RWPE2 (cell line): ENCODE measurements at regions not wholly inside any gene's neighbourhood (a gene's known extent, or its start where the extent isn't known, plus 50 kb on each side); places are given as distances from the start of the nearest gene placed in this dataset.

Experiments
- ATAC-seq: fragments of 200-7000 bp; cut with Tn5 transposase; 3 replicates; pipeline ENCODE4 v1.9.1; 2021; ENCODE audit warnings: low read depth
- DNase-seq: peaks from one replicate; pipeline ENCODE4 v3.0.0-alpha.2; 2020; ENCODE audit warnings: low spot score
- H3K27ac ChIP-seq: fragments of 450-650 bp; 2 replicates; pipeline ENCODE4 v1.5.1; 2017; ENCODE audit warnings: mild to moderate bottlenecking; ENCODE audit not compliant: poor library complexity, severe bottlenecking
- H3K27me3 ChIP-seq: fragments of 250-450 bp; sonication (Bioruptor Pico); 2 replicates; pipeline ENCODE4 v1.5.1; 2021; ENCODE audit warnings: mild to moderate bottlenecking, moderate library complexity; ENCODE audit not compliant: insufficient read depth, poor library complexity, severe bottlenecking
- H3K36me3 ChIP-seq: fragments of 250-450 bp; sonication (Bioruptor Pico); 2 replicates; pipeline ENCODE4 v1.5.1; 2020; ENCODE audit warnings: low read depth, mild to moderate bottlenecking, moderate library complexity
- H3K4me1 ChIP-seq: fragments of 250-450 bp; sonication (Bioruptor Pico); 2 replicates; pipeline ENCODE4 v1.5.1; 2021; ENCODE audit warnings: mild to moderate bottlenecking, moderate library complexity; ENCODE audit not compliant: insufficient read depth, poor library complexity, severe bottlenecking
- H3K4me3 ChIP-seq: fragments of 250-450 bp; sonication (Bioruptor Pico); 2 replicates; pipeline ENCODE4 v1.5.1; 2021; ENCODE audit warnings: mild to moderate bottlenecking, moderate library complexity; ENCODE audit not compliant: severe bottlenecking
- H3K9me3 ChIP-seq: fragments of 250-450 bp; sonication (Bioruptor Pico); 2 replicates; pipeline ENCODE4 v1.5.1; 2021; ENCODE audit warnings: mild to moderate bottlenecking, moderate library complexity; ENCODE audit not compliant: severe bottlenecking
- TF ChIP-seq, protein P1 (sequence below): fragments of 450-650 bp; IDR thresholded peaks from one replicate; pipeline ENCODE4 v1.5.1; 2017; ENCODE audit warnings: mild to moderate bottlenecking, moderate library complexity; ENCODE audit not compliant: poor library complexity, severe bottlenecking

GRCh38 chr5:118043531-118043930 lies 944.8 kb downstream of the DTWD2 start:
- Histone ChIP-seq H3K9me3 (peaks cover 2% of the 10 kb centered on the region), H3K4me3 (no peak overlapping the region), H3K36me3 (no peaks in the 10 kb centered on the region), H3K27me3 (peaks cover 17% of the 10 kb centered on the region), H3K27ac (no peak overlapping the region), H3K4me1 (no peaks in the 10 kb centered on the region)
- ATAC-seq, result no peak
- no peak for DNase-seq
- TF ChIP-seq, protein P1, sequence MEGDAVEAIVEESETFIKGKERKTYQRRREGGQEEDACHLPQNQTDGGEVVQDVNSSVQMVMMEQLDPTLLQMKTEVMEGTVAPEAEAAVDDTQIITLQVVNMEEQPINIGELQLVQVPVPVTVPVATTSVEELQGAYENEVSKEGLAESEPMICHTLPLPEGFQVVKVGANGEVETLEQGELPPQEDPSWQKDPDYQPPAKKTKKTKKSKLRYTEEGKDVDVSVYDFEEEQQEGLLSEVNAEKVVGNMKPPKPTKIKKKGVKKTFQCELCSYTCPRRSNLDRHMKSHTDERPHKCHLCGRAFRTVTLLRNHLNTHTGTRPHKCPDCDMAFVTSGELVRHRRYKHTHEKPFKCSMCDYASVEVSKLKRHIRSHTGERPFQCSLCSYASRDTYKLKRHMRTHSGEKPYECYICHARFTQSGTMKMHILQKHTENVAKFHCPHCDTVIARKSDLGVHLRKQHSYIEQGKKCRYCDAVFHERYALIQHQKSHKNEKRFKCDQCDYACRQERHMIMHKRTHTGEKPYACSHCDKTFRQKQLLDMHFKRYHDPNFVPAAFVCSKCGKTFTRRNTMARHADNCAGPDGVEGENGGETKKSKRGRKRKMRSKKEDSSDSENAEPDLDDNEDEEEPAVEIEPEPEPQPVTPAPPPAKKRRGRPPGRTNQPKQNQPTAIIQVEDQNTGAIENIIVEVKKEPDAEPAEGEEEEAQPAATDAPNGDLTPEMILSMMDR, result no peak

DNA sequence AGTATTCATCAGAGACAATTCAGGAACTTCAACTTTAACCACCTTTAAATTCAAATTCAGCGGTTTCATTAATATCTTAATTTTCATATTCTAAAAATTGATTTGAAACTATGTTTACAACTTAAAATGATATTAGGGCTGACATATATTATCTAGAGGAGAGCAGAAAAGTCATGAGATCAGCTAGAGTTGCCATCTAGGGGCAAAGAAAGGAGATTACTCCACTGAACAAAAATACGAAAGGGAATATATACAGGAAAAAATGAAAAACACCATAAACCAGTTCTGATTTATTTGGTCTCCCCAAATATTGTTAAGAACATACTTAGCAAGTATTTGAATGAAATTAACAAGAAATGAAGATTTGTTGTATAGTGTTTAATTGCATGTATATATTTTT lies 946.3 kb downstream of the DTWD2 start:
- no peak for DNase-seq

DNA sequence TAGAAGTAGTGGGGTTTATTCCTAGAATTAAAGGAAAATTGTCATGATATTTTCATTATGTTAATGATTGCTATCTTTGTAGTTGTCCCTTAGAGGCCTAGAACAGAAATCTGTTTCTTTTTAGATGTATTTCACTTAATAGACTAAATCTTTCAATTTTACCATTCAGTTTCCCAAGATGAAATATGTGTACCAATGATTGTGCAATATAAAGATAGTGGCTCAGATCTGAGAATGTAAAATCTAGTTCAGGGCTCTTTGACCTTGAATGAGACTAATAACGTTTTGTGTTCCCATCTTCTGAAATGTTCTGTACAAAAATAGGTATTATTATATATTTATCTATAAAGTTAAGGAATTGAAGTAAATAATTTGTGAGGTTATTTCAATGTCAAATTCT lies 947.9 kb downstream of the DTWD2 start:
- DNase-seq (no peak), ATAC-seq (no peak)
- Histone ChIP-seq H3K27ac (no peak overlapping the region), H3K4me3 (no peak overlapping the region), H3K9me3 (peaks cover 2% of the 10 kb centered on the region), H3K4me1 (no peaks in the 10 kb centered on the region), H3K36me3 (no peaks in the 10 kb centered on the region), H3K27me3 (peaks cover 17% of the 10 kb centered on the region)
- TF ChIP-seq, protein P1, result no peak

More for the DNA sequence above, 946.3 kb downstream of the DTWD2 start:
- no peak for ATAC-seq
- Histone ChIP-seq H3K9me3 (peaks cover 2% of the 10 kb centered on the region), H3K36me3 (no peaks in the 10 kb centered on the region), H3K27ac (no peak overlapping the region), H3K4me1 (no peaks in the 10 kb centered on the region), H3K4me3 (no peak overlapping the region), H3K27me3 (peaks cover 17% of the 10 kb centered on the region)
- TF ChIP-seq, protein P1, result peak; percentile 20

- no peak overlapping the region for H3K27ac ChIP-seq
These were observed 954.5 kb downstream of the DTWD2 start for GRCh38 chr5:118033686-118034338.

GRCh38 chr5:118029807-118030206 lies 958.5 kb downstream of the DTWD2 start:
- Histone ChIP-seq H3K4me3 (no peak overlapping the region), H3K27me3 (no peaks in the 10 kb centered on the region), H3K4me1 (no peaks in the 10 kb centered on the region), H3K36me3 (no peaks in the 10 kb centered on the region), H3K9me3 (peaks cover 3% of the 10 kb centered on the region), H3K27ac (no peak overlapping the region)
- DNase-seq (no peak), ATAC-seq (no peak)
- TF ChIP-seq, protein P1, result no peak

More at GRCh38 chr5:118033686-118034338, 954.5 kb downstream of the DTWD2 start:
- ATAC-seq (no peak), DNase-seq (no peak)
- Histone ChIP-seq H3K4me3 (no peak overlapping the region), H3K27me3 (no peaks in the 10 kb centered on the region), H3K36me3 (no peaks in the 10 kb centered on the region), H3K9me3 (peaks cover 3% of the 10 kb centered on the region), H3K4me1 (no peaks in the 10 kb centered on the region)
- TF ChIP-seq, protein P1, result no peak
